GM18508 (cell line): ENCODE measurements at regions not wholly inside any gene's neighbourhood (a gene's known extent, or its start where the extent isn't known, plus 50 kb on each side); places are given as distances from the start of the nearest gene placed in this dataset.
"Not testable (repeated sequence)": the region's sequence is repeated elsewhere in the genome, so short reads cannot be mapped to it uniquely, and the experiment has no call there.

Source experiments
- ATAC-seq: cut with Tn5 transposase; IDR thresholded peaks from one replicate; pipeline ENCODE4 v1.9.1; 2021; ENCODE audit warnings: moderate number of reproducible peaks; ENCODE audit not compliant: insufficient read depth, unreplicated experiment

DNA sequence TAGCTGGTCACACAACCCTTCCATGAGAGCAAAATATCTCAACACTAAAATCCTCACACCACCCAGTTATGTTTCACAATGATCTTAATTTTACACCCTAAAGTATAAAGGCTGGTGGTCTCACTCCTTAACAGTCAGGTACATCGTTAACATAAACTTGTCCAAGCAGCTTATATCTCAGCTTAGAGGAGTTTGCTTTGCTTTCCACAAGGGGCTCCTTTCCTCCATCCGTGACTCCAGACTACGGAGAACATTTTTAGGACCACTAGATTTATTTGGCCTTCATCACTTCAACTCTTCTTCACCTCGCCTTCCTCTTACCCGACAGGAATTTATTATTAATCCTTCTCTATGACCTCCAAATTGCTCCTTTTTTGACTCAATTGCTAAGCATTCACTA, 1014.1 kb upstream of the NUDT12 start:
- ATAC-seq: no peak

DNA sequence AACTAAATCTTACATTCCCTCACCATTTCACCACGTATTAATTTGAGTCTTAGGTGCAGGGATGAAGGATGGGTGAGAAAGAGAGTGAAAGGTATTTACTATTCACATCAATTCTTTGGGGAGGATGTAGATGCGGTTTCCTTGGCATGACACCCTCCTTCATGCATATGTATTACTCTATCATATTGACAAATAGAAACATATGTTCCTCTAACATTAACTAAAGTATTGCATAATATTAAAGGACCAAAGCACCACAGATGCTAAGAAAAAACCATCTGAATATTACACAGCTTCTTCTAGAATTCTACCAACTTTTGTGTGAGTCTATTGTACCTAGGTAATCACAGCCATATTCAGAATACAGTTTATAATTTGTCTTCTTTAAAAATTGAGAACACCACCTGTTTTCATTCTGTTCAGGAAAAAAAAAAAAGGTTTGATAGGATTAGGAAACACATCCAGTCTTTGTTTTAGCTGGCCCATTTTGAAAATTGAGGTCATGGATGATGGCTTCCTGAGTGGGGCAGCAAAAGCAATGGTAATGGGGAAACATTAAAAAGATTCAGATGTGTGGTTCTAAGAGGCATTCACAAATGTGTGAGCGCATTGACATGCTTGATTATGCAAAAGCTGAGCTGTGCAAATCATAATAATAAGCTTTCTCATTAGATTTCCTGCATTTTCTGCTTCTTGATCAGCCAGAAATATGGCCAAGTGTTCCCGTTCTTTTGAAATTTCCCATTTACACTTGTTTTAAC, 1011.5 kb upstream of the NUDT12 start:
- no peak for ATAC-seq

DNA sequence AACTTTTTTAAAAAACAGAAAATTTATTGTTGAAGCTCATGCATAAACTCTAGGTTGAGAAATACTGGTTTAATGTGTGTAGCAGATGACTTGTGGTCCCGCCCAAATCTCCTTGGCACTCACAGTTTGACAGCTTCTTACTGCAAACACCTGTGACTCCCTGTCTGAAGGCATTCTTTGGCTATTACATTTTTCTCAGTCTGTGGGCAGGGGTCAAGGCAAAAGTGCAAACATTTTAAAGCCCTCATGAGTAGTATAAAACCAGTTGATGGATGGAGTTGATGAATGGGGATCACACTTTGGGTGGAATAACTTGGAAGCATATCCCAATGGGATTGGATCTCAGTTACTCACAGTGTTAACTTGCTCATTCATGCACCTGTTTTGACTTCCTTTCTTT, 1007.0 kb upstream of the NUDT12 start:
- no peak for ATAC-seq

DNA sequence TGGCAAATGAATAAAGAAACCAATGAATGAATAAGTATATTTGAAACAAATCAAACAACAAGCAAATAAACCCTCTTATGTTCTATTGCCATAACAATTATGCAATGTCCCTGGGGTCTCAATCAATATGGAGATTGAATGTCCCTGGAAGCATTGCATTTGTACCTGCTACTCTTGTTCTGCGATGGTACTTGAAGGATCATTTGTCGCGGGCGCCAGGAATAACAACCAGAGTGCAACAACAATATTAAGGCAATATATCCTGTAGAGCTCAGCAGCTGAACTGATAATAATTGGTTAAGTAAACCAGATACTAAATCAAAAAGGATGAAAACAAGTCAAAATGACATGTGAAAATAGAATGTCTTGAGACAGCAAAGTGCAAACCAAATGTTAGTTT, 1001.9 kb upstream of the NUDT12 start:
- no peak for ATAC-seq

DNA sequence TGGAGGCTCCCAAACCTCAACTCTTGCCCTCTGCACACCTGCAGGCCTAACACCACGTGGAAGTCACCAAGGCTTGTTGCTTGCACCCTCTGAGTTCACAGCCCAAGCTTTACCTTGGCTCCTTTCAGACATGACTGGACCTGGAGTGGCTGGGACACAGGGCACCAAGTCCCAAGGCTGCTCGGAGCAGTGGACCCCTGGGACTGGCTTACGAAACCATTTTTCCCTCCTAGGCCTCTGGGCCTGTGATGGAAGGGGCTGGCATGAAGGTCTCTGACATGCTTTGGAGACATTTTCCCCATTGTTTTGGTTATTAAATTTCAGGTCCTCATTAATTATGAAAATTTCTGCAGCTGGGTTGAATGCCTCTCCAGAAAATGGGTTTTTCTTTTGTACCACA, 994.4 kb upstream of the NUDT12 start:
- ATAC-seq: no peak

GRCh38 chr5:104551628-104552027, 989.0 kb upstream of the NUDT12 start:
- ATAC-seq: no peak

DNA sequence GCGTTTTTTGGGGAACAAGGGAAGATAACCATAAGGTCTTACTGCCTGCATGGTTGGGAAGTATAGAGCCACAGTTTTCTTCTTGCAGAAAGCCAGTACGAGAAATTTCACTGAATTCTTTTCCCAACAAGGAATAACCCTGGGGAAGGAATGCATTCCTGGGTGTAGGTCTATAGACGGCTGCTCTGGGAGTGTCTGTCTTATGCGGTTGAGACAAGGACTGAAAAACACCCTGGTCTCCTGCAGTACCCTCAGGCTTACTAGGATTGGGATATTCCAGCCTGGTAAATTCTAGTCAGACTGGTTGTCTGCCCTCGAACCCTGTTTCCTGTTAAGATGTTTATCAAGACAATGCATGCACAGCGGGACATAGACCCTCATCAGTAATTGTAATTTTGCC, 984.3 kb upstream of the NUDT12 start:
- not testable (repeated sequence) for ATAC-seq

- no peak for ATAC-seq
Measured at GRCh38 chr5:104541141-104541785, 978.7 kb upstream of the NUDT12 start.

- ATAC-seq: no peak
Measured at GRCh38 chr5:104540448-104540847, 977.9 kb upstream of the NUDT12 start.

DNA sequence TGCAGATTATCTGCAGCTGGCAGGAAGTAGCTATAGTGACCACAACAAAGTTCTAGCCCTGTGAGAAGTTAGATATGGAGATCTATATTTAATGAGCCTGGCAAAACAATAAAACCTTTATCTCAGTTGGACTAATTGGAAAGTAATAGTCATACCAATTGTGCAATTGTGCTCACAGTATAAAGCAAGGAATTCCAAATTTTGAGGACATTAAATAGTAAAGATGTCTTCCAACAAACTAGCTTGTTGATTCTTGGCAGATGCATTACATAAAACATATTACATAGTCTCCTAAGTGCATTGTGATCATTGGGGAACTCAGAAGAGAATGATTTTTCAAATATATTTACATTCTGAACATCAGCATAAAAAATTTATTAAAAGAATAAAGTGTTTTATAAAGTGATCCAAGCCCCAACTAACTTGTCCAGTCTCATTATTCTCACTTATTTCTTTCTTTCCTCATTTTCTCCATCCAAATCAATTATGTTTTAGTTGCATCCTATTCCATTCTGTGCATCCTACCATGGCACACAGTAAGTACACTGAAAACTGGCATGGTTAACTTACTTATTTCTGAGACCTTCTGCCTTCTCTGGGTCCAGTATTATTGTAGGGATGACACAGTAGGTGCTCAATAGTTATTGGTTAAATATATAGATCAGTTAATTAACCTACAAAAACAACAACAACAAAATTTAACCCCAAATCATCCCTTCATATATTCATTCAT, 977.2 kb upstream of the NUDT12 start:
- ATAC-seq: no peak

GRCh38 chr5:104538734-104539133, 976.1 kb upstream of the NUDT12 start:
- no peak for ATAC-seq

- ATAC-seq: no peak
Measured at GRCh38 chr5:104533498-104533897, 970.9 kb upstream of the NUDT12 start.

DNA sequence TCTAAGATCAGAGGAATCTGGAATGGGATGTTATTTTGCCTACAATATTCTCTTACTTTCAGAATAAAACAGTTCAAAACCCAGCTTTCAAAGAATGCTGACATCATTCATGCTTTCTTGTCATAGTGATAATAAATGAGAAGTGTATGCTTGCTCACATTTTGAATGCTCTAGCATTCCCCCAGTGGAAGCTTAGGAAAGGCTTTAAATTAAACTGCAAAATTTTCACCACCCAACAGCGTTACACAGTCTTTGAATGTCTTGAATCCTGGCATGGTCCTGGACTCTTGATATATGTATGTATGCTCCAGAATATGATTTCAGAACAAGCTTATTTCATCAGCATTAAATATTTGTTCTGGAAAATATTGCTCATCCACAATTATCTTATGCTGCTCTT, 964.3 kb upstream of the NUDT12 start:
- ATAC-seq: no peak

GRCh38 chr5:104513640-104514072, 951.1 kb upstream of the NUDT12 start:
- no peak for ATAC-seq

DNA sequence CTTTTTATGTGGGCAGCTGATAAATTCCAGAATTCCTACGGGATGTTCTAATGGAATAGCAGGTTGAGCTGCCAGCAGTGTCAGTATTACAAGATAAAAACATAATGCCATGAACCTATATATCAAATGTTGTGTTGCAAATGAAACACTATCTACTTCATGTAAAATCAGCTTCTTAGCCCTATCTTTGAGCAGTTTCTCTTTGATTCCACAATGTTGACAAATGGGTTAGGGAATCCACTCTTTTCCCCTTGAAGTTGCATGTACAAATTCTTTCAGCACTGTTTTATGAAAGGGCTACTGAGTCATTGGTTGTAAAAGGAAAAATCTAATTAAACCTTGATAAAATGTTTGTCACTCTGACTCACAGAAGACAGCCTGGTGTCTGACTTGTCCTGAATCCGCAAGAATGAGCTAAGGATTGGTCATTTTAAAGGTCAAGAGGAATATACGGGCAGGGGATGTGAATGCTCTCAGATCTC, 950.6 kb upstream of the NUDT12 start:
- no peak for ATAC-seq

- no peak for ATAC-seq
Measured at GRCh38 chr5:104512063-104512825, 949.7 kb upstream of the NUDT12 start.

DNA sequence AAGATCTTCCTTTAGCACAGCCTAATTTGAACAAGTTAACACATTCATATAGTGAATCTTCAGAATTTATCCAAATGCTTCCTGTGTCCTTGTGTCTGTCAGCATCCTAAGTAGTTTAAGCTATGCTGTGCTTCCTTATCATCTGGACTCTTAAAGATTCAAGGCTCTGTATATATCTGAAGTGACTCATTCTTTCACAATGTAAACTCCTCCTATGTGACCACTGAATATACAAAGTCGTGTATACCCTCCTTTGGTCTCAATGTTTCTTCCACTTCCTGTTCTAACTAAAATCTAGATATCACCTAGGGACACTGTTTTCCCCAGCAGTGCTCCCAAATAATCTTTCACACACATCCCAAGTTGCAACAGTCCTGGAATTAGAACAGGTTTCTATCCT, 935.7 kb upstream of the NUDT12 start:
- ATAC-seq: no peak

- no peak for ATAC-seq
Measured at GRCh38 chr5:104494083-104494482, 931.5 kb upstream of the NUDT12 start.

- ATAC-seq: no peak
Measured at GRCh38 chr5:104472811-104473210, 910.2 kb upstream of the NUDT12 start.

- no peak for ATAC-seq
Measured at GRCh38 chr5:104456122-104456521, 893.5 kb upstream of the NUDT12 start.
